ENCODE measurements at regions not wholly inside any gene's neighbourhood (a gene's known extent, or its start where the extent isn't known, plus 50 kb on each side); places are given as distances from the start of the nearest gene placed in this dataset.

GRCh38 chr2:58871469-58872142, 630.5 kb upstream of the FANCL start:
- DNase-seq, result no peak

- DNase-seq, result no peak
These were observed 629.6 kb upstream of the FANCL start for GRCh38 chr2:58870704-58871103.

- DNase-seq, result no peak
These were observed 625.8 kb upstream of the FANCL start for GRCh38 chr2:58866946-58867345.

- no peak for DNase-seq
These were observed 625.4 kb upstream of the FANCL start for GRCh38 chr2:58866527-58866926.

GRCh38 chr2:58866040-58866439, 624.9 kb upstream of the FANCL start:
- DNase-seq, result no peak

- no peak for DNase-seq
These were observed 624.3 kb upstream of the FANCL start for GRCh38 chr2:58865436-58865835.

GRCh38 chr2:58862244-58862643, 621.1 kb upstream of the FANCL start:
- no peak for DNase-seq

GRCh38 chr2:58860586-58860985, 619.5 kb upstream of the FANCL start:
- no peak for DNase-seq

GRCh38 chr2:58856100-58856499, 615.0 kb upstream of the FANCL start:
- no peak for DNase-seq

- no peak for DNase-seq
These were observed 612.3 kb upstream of the FANCL start for GRCh38 chr2:58853420-58853819.

GRCh38 chr2:58852905-58853304, 611.8 kb upstream of the FANCL start:
- DNase-seq, result no peak

GRCh38 chr2:58852243-58852642, 611.1 kb upstream of the FANCL start:
- no peak for DNase-seq

- DNase-seq, result no peak
These were observed 610.5 kb upstream of the FANCL start for GRCh38 chr2:58851598-58851997.

- no peak for DNase-seq
These were observed 603.9 kb upstream of the FANCL start for GRCh38 chr2:58845011-58845410.

- no peak for DNase-seq
These were observed 601.5 kb upstream of the FANCL start for GRCh38 chr2:58842501-58843155.

- DNase-seq, result no peak
These were observed 593.3 kb upstream of the FANCL start for GRCh38 chr2:58834404-58834803.

- DNase-seq, result no peak
These were observed 585.7 kb upstream of the FANCL start for GRCh38 chr2:58826795-58827194.

- DNase-seq, result no peak
These were observed 571.7 kb upstream of the FANCL start for GRCh38 chr2:58812771-58813344.

- no peak for DNase-seq
These were observed 564.0 kb upstream of the FANCL start for GRCh38 chr2:58805126-58805525.

GRCh38 chr2:58803192-58803591, 562.1 kb upstream of the FANCL start:
- no peak for DNase-seq

- no peak for DNase-seq
These were observed 559.8 kb upstream of the FANCL start for GRCh38 chr2:58800881-58801280.

GRCh38 chr2:58798676-58799208, 557.6 kb upstream of the FANCL start:
- DNase-seq, result no peak

- no peak for DNase-seq
These were observed 555.2 kb upstream of the FANCL start for GRCh38 chr2:58796239-58796910.

GRCh38 chr2:58794916-58795315, 553.8 kb upstream of the FANCL start:
- no peak for DNase-seq
